Smooth muscle cell (in vitro differentiated cells): ENCODE measurements at regions not wholly inside any gene's neighbourhood (a gene's known extent, or its start where the extent isn't known, plus 50 kb on each side); places are given as distances from the start of the nearest gene placed in this dataset.

Source experiments
- DNase-seq: peaks from one replicate; lab custom pipeline; 2025; ENCODE audit not compliant: unreplicated experiment; lab: John Stamatoyannopoulos, UW
- H2AFZ ChIP-seq: fragments of 200-600 bp; sonication (generic); 2 replicates; pipeline ENCODE4 v1.6.0; 2016; ENCODE audit warnings: antibody characterized with exemption, low read depth, mild to moderate bottlenecking
- H3F3A ChIP-seq: fragments of 200-600 bp; sonication (generic); 2 replicates; pipeline ENCODE4 v1.6.0; 2017; ENCODE audit warnings: antibody characterized with exemption, low read depth
- H3K27ac ChIP-seq: fragments of 200-600 bp; sonication (generic); 2 replicates; pipeline ENCODE4 v1.5.1; 2016; ENCODE audit warnings: low read depth, mild to moderate bottlenecking
- H3K27me3 ChIP-seq: fragments of 200-600 bp; sonication (generic); 2 replicates; pipeline ENCODE4 v1.6.1; 2016; ENCODE audit warnings: low read depth, mild to moderate bottlenecking
- H3K36me3 ChIP-seq: fragments of 200-600 bp; sonication (generic); 2 replicates; pipeline ENCODE4 v1.5.1; 2016; ENCODE audit warnings: low read depth
- H3K4me1 ChIP-seq: fragments of 200-600 bp; sonication (generic); 2 replicates; pipeline ENCODE4 v1.5.1; 2016; ENCODE audit warnings: low read depth
- H3K4me2 ChIP-seq: fragments of 200-600 bp; sonication (generic); 2 replicates; pipeline ENCODE4 v1.6.0; 2016; ENCODE audit warnings: mild to moderate bottlenecking
- H3K4me3 ChIP-seq: fragments of 200-600 bp; sonication (generic); 2 replicates; pipeline ENCODE4 v1.5.1; 2016; ENCODE audit warnings: mild to moderate bottlenecking
- H3K79me2 ChIP-seq: fragments of 200-600 bp; sonication (generic); 2 replicates; pipeline ENCODE4 v1.6.0; 2016; ENCODE audit warnings: low read depth, mild to moderate bottlenecking
- H3K9ac ChIP-seq: fragments of 200-600 bp; sonication (generic); 2 replicates; pipeline ENCODE4 v1.6.0; 2016; ENCODE audit warnings: low read depth
- H3K9me3 ChIP-seq: fragments of 200-600 bp; sonication (generic); replicated peaks from 2 replicates; pipeline ENCODE4 v1.5.1; 2016; ENCODE audit warnings: low read depth
- H4K20me1 ChIP-seq: fragments of 200-600 bp; sonication (generic); 2 replicates; pipeline ENCODE4 v1.6.0; 2016; ENCODE audit warnings: low read depth
- CTCF ChIP-seq: fragments of 200-600 bp; sonication (generic); IDR thresholded peaks from 2 replicates; pipeline ENCODE4 v1.5.1; 2017; ENCODE audit warnings: borderline replicate concordance, mild to moderate bottlenecking, antibody characterized with exemption; ENCODE audit not compliant: insufficient read depth, poor library complexity, severe bottlenecking
- WGBS: methylation state at CpG from one replicate; pipeline ENCODE4 v1.1.7; 2016; ENCODE audit warnings: low lambda C conversion rate; 5-methylcytosine and 5-hydroxymethylcytosine counted together

- Histone ChIP-seq H3K79me2 (no peaks in the 10 kb centered on the region), H3K4me1 (no peaks in the 10 kb centered on the region), H3K4me3 (no peak overlapping the region), H3K27me3 (no peaks in the 10 kb centered on the region), H3K4me2 (no peak overlapping the region), H3K9me3 (no peaks in the 10 kb centered on the region), H3K27ac (no peak overlapping the region), H3K36me3 (no peaks in the 10 kb centered on the region), H2AFZ (no peak overlapping the region), H4K20me1 (no peaks in the 10 kb centered on the region), H3F3A (no peaks in the 10 kb centered on the region), H3K9ac (no peak overlapping the region)
- DNase-seq, result no peak
- TF ChIP-seq CTCF, result no peak
- WGBS, result 89% methylated on average over 2 of the region's 2 CpGs
Measured at GRCh38 chr6:62452586-62452985, 166.6 kb upstream of the KHDRBS2 start.

DNA sequence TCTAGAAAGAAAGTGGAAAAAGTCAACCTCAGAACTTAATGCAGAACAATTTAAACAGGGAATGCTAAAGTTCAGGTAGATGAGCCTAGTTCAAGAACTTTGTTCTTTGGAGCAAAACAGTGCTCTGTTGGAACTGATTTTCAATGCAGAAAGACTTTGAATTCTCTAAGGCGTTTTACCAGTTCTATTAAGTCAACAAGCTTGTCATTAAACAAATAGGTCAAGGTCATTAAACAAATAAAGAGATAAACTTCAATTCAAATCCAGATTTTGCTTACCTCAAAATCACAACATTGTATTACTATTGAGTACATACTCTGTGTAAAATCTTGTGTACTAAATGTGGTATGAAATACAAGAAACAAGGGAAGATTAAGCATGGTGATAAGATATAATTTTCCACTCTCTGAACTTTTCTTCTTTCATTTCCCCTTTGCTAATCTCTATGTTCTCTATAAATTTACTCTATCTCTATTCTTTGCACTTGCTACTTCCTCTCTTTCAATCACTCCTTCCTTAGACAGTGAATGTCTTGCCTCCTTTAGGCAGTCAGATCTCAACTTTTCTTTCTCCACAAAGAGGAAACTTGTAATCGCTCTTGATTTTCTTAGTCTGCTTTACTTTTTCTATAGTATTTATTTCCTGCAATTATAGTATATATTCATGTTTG lies 160.8 kb upstream of the KHDRBS2 start:
- WGBS, result 88% methylated on average over 2 of the region's 2 CpGs
- Histone ChIP-seq H3K36me3 (no peaks in the 10 kb centered on the region), H3K4me1 (no peaks in the 10 kb centered on the region), H3K4me3 (no peak overlapping the region), H3K4me2 (no peak overlapping the region), H4K20me1 (no peaks in the 10 kb centered on the region), H3K27ac (no peak overlapping the region), H3F3A (no peaks in the 10 kb centered on the region), H2AFZ (no peak overlapping the region), H3K9ac (no peak overlapping the region), H3K9me3 (no peaks in the 10 kb centered on the region), H3K79me2 (no peaks in the 10 kb centered on the region), H3K27me3 (no peaks in the 10 kb centered on the region)
- TF ChIP-seq CTCF, result no peak
- no peak for DNase-seq

- no peak for TF ChIP-seq CTCF
- Histone ChIP-seq H2AFZ (no peak overlapping the region), H3K9me3 (no peaks in the 10 kb centered on the region), H3K4me3 (no peak overlapping the region), H3K4me2 (no peak overlapping the region), H3K79me2 (no peaks in the 10 kb centered on the region), H3K9ac (no peak overlapping the region), H3F3A (no peaks in the 10 kb centered on the region), H3K27ac (no peak overlapping the region), H3K4me1 (no peaks in the 10 kb centered on the region), H3K36me3 (no peaks in the 10 kb centered on the region), H3K27me3 (no peaks in the 10 kb centered on the region), H4K20me1 (no peaks in the 10 kb centered on the region)
- DNase-seq, result no peak
- WGBS, result 92% methylated on average over 9 of the region's 9 CpGs
Measured at GRCh38 chr6:62445521-62445920, 159.5 kb upstream of the KHDRBS2 start.

- DNase-seq, result no peak
- no peaks in the 10 kb centered on the region for H3F3A ChIP-seq
- H3K4me2 ChIP-seq, result no peak overlapping the region
- 90% methylated on average over 1 of the region's 1 CpG for WGBS
- H3K27ac ChIP-seq, result no peak overlapping the region
- no peaks in the 10 kb centered on the region for H3K79me2 ChIP-seq
- no peak overlapping the region for H3K4me3 ChIP-seq
- no peaks in the 10 kb centered on the region for H3K27me3 ChIP-seq
- H3K9ac ChIP-seq, result no peak overlapping the region
- H3K9me3 ChIP-seq, result no peaks in the 10 kb centered on the region
- TF ChIP-seq CTCF, result no peak
- no peaks in the 10 kb centered on the region for H4K20me1 ChIP-seq
- H3K4me1 ChIP-seq, result no peaks in the 10 kb centered on the region
- no peaks in the 10 kb centered on the region for H3K36me3 ChIP-seq
- H2AFZ ChIP-seq, result no peak overlapping the region
Measured at GRCh38 chr6:62441182-62441581, 155.2 kb upstream of the KHDRBS2 start.
